D721Med (cell line): ENCODE measurements at regions not wholly inside any gene's neighbourhood (a gene's known extent, or its start where the extent isn't known, plus 50 kb on each side); places are given as distances from the start of the nearest gene placed in this dataset.

Experiments
- DNase-seq: peaks from one replicate; pipeline ENCODE4 v3.0.0; 2011; ENCODE audit warnings: low spot score; ENCODE audit not compliant: insufficient read length
- FAIRE-seq: peaks from 2 replicates; lab custom pipeline; 2011; peaks lifted over from hg19 to GRCh38; lab: Jason Lieb, UNC
- CTCF ChIP-seq: IDR thresholded peaks from 2 replicates; pipeline ENCODE4 v1.5.1; 2012; ENCODE audit warnings: mild to moderate bottlenecking, control low read depth; ENCODE audit not compliant: insufficient read depth; ENCODE audit errors: missing control alignments

DNA sequence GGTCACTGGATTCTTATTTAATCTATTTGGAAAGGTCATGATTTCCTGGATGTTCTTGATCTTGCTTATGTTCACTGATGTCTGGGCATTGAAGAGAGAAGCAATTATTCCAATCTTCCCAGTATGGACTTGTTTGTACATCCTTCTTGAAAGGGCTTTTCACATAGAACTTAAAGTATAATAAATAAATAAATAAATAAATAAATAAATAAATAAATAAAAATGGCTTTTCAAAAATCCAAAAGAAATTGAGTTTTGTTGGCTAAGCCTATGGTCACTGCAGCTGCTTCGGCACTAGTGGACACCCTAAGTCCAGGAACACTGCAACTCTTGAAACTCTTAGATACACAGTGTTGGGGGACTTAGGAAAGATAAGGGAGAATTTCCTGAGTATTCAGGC, 840.7 kb upstream of the EDIL3 start:
- FAIRE-seq: no peak
- TF ChIP-seq CTCF: no peak
- DNase-seq: no peak

- no peak for DNase-seq
- no peak for FAIRE-seq
- no peak for TF ChIP-seq CTCF
Observed at GRCh38 chr5:85249204-85249603, 864.5 kb upstream of the EDIL3 start.

DNA sequence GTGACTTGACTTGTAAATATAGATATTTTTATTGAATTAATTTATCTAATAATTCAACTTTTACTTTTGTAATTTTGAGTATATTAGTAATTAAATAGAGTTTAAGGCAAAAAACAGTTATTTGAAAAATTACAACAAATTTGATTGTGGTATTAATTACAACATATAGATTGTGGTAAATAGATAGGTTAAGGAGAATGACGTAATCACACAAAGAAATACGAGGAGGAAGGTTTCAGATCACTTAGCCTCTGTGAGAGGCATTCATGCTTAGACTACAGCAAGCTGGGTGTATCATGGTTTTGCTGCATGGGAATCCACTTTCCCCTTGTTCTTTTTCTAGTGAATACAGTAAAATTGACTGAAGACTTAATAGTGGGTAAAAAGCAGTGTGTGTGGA, 878.4 kb upstream of the EDIL3 start:
- TF ChIP-seq CTCF: no peak
- no peak for DNase-seq
- no peak for FAIRE-seq

GRCh38 chr5:85266692-85267091, 882.0 kb upstream of the EDIL3 start:
- FAIRE-seq (no peak), DNase-seq (no peak)
- TF ChIP-seq CTCF: no peak

GRCh38 chr5:85268194-85268593, 883.5 kb upstream of the EDIL3 start:
- DNase-seq: no peak
- no peak for TF ChIP-seq CTCF
- no peak for FAIRE-seq

- no peak for TF ChIP-seq CTCF
- DNase-seq (no peak), FAIRE-seq (no peak)
Observed at GRCh38 chr5:85278193-85278592, 893.5 kb upstream of the EDIL3 start.

GRCh38 chr5:85288914-85289313, 904.2 kb upstream of the EDIL3 start:
- FAIRE-seq: no peak
- DNase-seq: no peak
- no peak for TF ChIP-seq CTCF
